Neural cell (in vitro differentiated cells): ENCODE measurements at regions not wholly inside any gene's neighbourhood (a gene's known extent, or its start where the extent isn't known, plus 50 kb on each side); places are given as distances from the start of the nearest gene placed in this dataset.

Source experiments
- CTCF ChIP-seq: fragments of 450-650 bp; IDR thresholded peaks from 2 replicates; pipeline ENCODE4 v1.5.1; 2014; ENCODE audit warnings: antibody characterized with exemption, mild to moderate bottlenecking, moderate library complexity; ENCODE audit not compliant: poor library complexity, severe bottlenecking
- EP300 ChIP-seq: fragments of 450-650 bp; conservative IDR thresholded peaks from 2 replicates; pipeline ENCODE4 v1.6.1; 2014; ENCODE audit warnings: antibody characterized with exemption, mild to moderate bottlenecking, moderate library complexity; ENCODE audit not compliant: poor library complexity, severe bottlenecking
- EZH2 ChIP-seq: fragments of 200-600, 300-800 bp; shearing (Covaris generic), sonication (generic); IDR thresholded peaks from 2 replicates; pipeline ENCODE4 v1.6.1; 2014; ENCODE audit warnings: antibody characterized with exemption, low read length, borderline replicate concordance, mild to moderate bottlenecking; ENCODE audit not compliant: insufficient read depth, poor library complexity, severe bottlenecking
- MXI1 ChIP-seq: fragments of 450-650 bp; conservative IDR thresholded peaks from 2 replicates; pipeline ENCODE4 v1.6.1; 2014; ENCODE audit warnings: antibody characterized with exemption, mild to moderate bottlenecking; ENCODE audit not compliant: poor library complexity, severe bottlenecking
- POLR2AphosphoS5 ChIP-seq: IDR thresholded peaks from 2 replicates; pipeline ENCODE4 v1.6.1; 2012
- RAD21 ChIP-seq: fragments of 450-650 bp; conservative IDR thresholded peaks from 2 replicates; pipeline ENCODE4 v1.6.1; 2014; ENCODE audit warnings: antibody characterized with exemption, mild to moderate bottlenecking, moderate library complexity
- REST ChIP-seq: IDR thresholded peaks from 2 replicates; pipeline ENCODE4 v1.6.1; 2012; ENCODE audit warnings: borderline replicate concordance
- TAF1 ChIP-seq: IDR thresholded peaks from 2 replicates; pipeline ENCODE4 v1.6.1; 2012; ENCODE audit warnings: low read depth

DNA sequence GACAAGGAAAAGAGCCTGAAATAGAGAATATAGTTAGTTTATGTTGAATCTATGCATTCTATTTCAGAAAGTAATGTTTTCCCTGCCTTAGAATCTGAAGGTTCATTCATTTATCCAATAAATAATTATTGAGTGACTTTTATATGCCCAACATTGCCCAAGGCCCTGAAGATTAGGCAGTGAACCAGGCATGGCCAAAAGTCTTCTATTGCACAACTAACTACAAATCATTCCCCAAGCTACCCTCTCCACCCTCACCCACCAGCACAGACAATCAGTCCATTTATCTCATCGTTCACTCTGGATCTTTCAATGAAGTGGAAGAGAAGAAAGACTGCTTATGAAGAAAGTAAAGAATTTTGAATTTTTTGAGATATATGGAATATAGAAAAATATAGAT, 268.4 kb downstream of the PLK2 start:
- TF ChIP-seq CTCF (no peak), EP300 (no peak), REST (no peak), POLR2AphosphoS5 (no peak), EZH2 (no peak), MXI1 (no peak), RAD21 (no peak), TAF1 (no peak)
